Neural crest cell (in vitro differentiated cells): ENCODE measurements at regions not wholly inside any gene's neighbourhood (a gene's known extent, or its start where the extent isn't known, plus 50 kb on each side); places are given as distances from the start of the nearest gene placed in this dataset.

Source experiments
- DNase-seq: peaks from one replicate; pipeline ENCODE4 v3.0.0; 2021; ENCODE audit warnings: low read depth, mixed read lengths, low spot score
- H3K27ac Mint-ChIP-seq: one replicate; pipeline ENCODE4 v1.8.0; 2021; ENCODE audit warnings: mild to moderate bottlenecking, mixed read lengths; ENCODE audit not compliant: unreplicated experiment
- H3K27me3 Mint-ChIP-seq: 2 replicates; pipeline ENCODE4 v1.8.0; 2021; ENCODE audit warnings: low read depth, mild to moderate bottlenecking, mixed read lengths
- H3K36me3 Mint-ChIP-seq: 2 replicates; pipeline ENCODE4 v1.8.0; 2021; ENCODE audit warnings: low read depth, mild to moderate bottlenecking, mixed read lengths
- H3K4me1 Mint-ChIP-seq: 2 replicates; pipeline ENCODE4 v1.8.0; 2021; ENCODE audit warnings: mixed read lengths
- H3K4me3 Mint-ChIP-seq: one replicate; pipeline ENCODE4 v1.8.0; 2021; ENCODE audit warnings: mild to moderate bottlenecking, mixed read lengths
- H3K9me3 Mint-ChIP-seq: 2 replicates; pipeline ENCODE4 v1.8.0; 2021; ENCODE audit warnings: mixed read lengths
- CTCF ChIP-seq: fragments of 200-600 bp; sonication (generic); conservative IDR thresholded peaks from 2 replicates; pipeline ENCODE4 v1.5.0; 2021; ENCODE audit warnings: antibody characterized with exemption, mild to moderate bottlenecking

- H3K27ac Mint-ChIP-seq = peak overlapping the region; percentile 70
- no peaks in the 10 kb centered on the region for H3K27me3 Mint-ChIP-seq
- no peaks in the 10 kb centered on the region for H3K9me3 Mint-ChIP-seq
- H3K4me3 Mint-ChIP-seq = peak overlapping the region; percentile 41
- TF ChIP-seq CTCF = no peak
- H3K4me1 Mint-ChIP-seq = peaks cover 20% of the 10 kb centered on the region
- DNase-seq = no peak
- no peaks in the 10 kb centered on the region for H3K36me3 Mint-ChIP-seq
Observed at GRCh38 chr20:40218316-40218969, 470.6 kb downstream of the MAFB start.

GRCh38 chr20:40207655-40208054, 481.4 kb downstream of the MAFB start:
- DNase-seq = no peak
- no peak overlapping the region for H3K27ac Mint-ChIP-seq
- no peak for TF ChIP-seq CTCF
- H3K36me3 Mint-ChIP-seq = peaks cover 13% of the 10 kb centered on the region
- H3K27me3 Mint-ChIP-seq = no peaks in the 10 kb centered on the region
- no peaks in the 10 kb centered on the region for H3K4me1 Mint-ChIP-seq
- peaks cover 15% of the 10 kb centered on the region for H3K9me3 Mint-ChIP-seq
- no peak overlapping the region for H3K4me3 Mint-ChIP-seq

- Mint-ChIP-seq H3K9me3 (peaks cover 15% of the 10 kb centered on the region), H3K27ac (no peak overlapping the region), H3K4me1 (no peaks in the 10 kb centered on the region), H3K36me3 (peaks cover 13% of the 10 kb centered on the region), H3K4me3 (no peak overlapping the region), H3K27me3 (peaks cover 3% of the 10 kb centered on the region)
- TF ChIP-seq CTCF = no peak
- no peak for DNase-seq
Observed at GRCh38 chr20:40205971-40206370, 483.1 kb downstream of the MAFB start.

- H3K27me3 Mint-ChIP-seq = peaks cover 3% of the 10 kb centered on the region
- H3K4me1 Mint-ChIP-seq = no peaks in the 10 kb centered on the region
- H3K27ac Mint-ChIP-seq = no peak overlapping the region
Observed at GRCh38 chr20:40203032-40203431, 486.0 kb downstream of the MAFB start.

GRCh38 chr20:40197691-40198090, 491.3 kb downstream of the MAFB start:
- Mint-ChIP-seq H3K4me1 (no peaks in the 10 kb centered on the region), H3K36me3 (no peaks in the 10 kb centered on the region), H3K4me3 (no peak overlapping the region), H3K27me3 (peaks cover 3% of the 10 kb centered on the region), H3K27ac (no peak overlapping the region), H3K9me3 (no peaks in the 10 kb centered on the region)
- TF ChIP-seq CTCF = no peak
- DNase-seq = no peak

More at GRCh38 chr20:40203032-40203431, 486.0 kb downstream of the MAFB start:
- Mint-ChIP-seq H3K9me3 (peaks cover 11% of the 10 kb centered on the region), H3K36me3 (peaks cover 7% of the 10 kb centered on the region), H3K4me3 (no peak overlapping the region)
- no peak for DNase-seq
- TF ChIP-seq CTCF = no peak
